ENCODE measurements at regions not wholly inside any gene's neighbourhood (a gene's known extent, or its start where the extent isn't known, plus 50 kb on each side); places are given as distances from the start of the nearest gene placed in this dataset.

DNA sequence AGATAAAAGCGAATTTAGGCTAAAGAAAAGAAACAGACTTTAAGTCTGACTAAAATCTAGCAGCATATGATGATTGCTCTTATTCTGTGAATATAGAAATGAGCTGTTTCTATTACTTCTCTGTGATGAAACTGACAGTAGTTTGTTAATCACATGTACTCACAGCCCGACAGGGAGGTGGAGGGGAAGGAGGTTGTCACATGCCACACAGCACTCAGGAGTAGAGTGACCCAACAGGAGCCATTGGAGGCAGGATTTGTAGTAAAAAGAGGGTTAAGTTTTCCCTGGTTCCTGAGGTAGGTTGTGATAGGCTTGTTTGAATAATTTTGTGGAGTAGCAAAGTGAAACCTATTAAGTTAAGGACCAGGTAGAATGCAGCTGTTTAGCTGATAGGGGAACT is 495.9 kb downstream of the CENPC start:
- Histone ChIP-seq H3K36me3 (ENCODE audit: insufficient read depth, low read length) (no peaks in the 10 kb centered on the region), H3K9me3 (ENCODE audit: control insufficient read depth, insufficient read depth, low read length) (no peaks in the 10 kb centered on the region), H3K9ac (ENCODE audit: low read depth, low read length) (no peak overlapping the region), H3K4me1 (ENCODE audit: insufficient read depth, low read length) (no peaks in the 10 kb centered on the region; the same call in 1 of the 2 replicates)

GRCh38 chr4:67048530-67048929 is 496.8 kb downstream of the CENPC start:
- no peaks in the 10 kb centered on the region for H3K36me3 ChIP-seq (ENCODE audit: insufficient read depth, low read length)
- no peak overlapping the region for H3K9ac ChIP-seq (ENCODE audit: low read depth, low read length)
- no peaks in the 10 kb centered on the region; the same call in 1 of the 2 replicates for H3K4me1 ChIP-seq (ENCODE audit: insufficient read depth, low read length)
- H3K9me3 ChIP-seq (ENCODE audit: control insufficient read depth, insufficient read depth, low read length) = no peaks in the 10 kb centered on the region

DNA sequence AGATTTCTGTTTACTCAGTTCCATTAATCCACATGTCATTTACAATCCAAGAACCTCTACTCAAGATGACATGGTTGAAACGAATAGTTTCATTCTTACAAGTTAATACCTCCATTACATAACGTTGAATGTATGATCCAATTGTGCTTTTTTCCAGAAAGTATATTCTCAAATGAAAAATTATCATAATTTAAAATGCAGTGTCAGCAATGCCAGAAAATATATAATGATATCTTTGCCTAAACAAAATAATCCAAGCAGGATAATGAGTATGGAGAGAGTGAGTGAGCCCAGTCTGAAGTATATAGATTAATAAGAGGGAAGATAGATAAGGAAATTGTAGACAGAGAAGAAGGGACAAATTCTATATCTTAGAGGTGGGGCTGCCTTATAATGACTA is 505.0 kb downstream of the CENPC start:
- H3K9ac ChIP-seq (ENCODE audit: low read depth, low read length) = no peak overlapping the region
- no peaks in the 10 kb centered on the region for H3K4me1 ChIP-seq (ENCODE audit: insufficient read depth, low read length)
- H3K36me3 ChIP-seq (ENCODE audit: insufficient read depth, low read length) = no peaks in the 10 kb centered on the region
- no peaks in the 10 kb centered on the region for H3K9me3 ChIP-seq (ENCODE audit: control insufficient read depth, insufficient read depth, low read length)

DNA sequence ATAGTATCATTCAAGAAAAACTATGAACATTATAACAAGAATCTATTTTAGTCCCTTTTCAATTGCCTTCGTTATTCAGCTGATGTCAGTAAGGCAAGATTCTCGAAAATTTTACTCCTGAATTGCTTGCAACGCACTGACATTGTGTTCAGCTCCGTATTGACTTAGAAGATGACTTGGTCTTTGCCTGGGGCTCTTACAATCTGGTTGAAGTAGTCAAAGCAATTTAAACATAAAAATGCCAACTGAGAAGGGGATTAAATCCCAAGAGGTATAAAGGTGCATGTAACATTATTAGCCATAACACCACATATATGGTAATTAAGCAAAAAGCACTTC is 507.1 kb downstream of the CENPC start:
- Histone ChIP-seq H3K36me3 (ENCODE audit: insufficient read depth, low read length) (no peaks in the 10 kb centered on the region), H3K9me3 (ENCODE audit: control insufficient read depth, insufficient read depth, low read length) (no peaks in the 10 kb centered on the region), H3K9ac (ENCODE audit: low read depth, low read length) (no peak overlapping the region), H3K4me1 (ENCODE audit: insufficient read depth, low read length) (no peaks in the 10 kb centered on the region)

DNA sequence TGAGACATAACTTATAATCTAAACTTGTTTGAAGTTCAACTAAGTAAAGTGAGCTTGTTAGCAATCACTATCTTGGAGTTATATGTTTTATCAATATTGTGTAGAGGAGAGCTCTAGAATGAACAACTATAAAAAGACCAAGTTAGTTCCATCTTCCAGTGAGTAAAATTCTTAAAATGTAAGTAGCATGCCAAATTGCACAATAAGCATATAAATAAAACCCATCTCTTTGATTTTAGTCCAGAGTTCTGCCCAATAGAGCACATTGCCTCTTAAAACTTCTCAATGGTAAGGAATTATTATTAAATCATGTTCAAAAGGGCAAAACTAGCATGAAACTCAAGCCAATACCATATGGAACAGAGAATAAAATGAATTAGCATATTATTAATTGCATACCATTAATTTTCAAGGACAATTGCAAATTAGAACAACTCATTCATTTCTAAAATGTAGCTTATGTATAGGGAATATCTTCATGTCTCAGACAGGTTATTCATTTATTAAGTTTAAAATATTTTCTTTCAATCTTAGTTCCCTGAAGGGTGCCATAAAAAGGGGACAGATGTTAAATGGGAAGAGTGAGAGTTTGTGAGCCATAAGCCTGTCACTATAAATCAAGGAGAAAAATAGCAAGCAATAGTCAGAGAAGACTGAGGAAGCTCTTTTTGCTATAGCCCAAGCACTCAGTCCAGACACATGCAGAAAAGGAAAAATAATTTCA is 507.6 kb downstream of the CENPC start:
- no peak overlapping the region for H3K9ac ChIP-seq (ENCODE audit: low read depth, low read length)
- no peaks in the 10 kb centered on the region for H3K4me1 ChIP-seq (ENCODE audit: insufficient read depth, low read length)
- H3K36me3 ChIP-seq (ENCODE audit: insufficient read depth, low read length) = no peaks in the 10 kb centered on the region
- no peaks in the 10 kb centered on the region for H3K9me3 ChIP-seq (ENCODE audit: control insufficient read depth, insufficient read depth, low read length)

- Histone ChIP-seq H3K9me3 (ENCODE audit: control insufficient read depth, insufficient read depth, low read length) (no peaks in the 10 kb centered on the region), H3K4me1 (ENCODE audit: insufficient read depth, low read length) (no peaks in the 10 kb centered on the region), H3K9ac (ENCODE audit: low read depth, low read length) (no peak overlapping the region), H3K36me3 (ENCODE audit: insufficient read depth, low read length) (no peaks in the 10 kb centered on the region)
These were observed 508.5 kb downstream of the CENPC start for GRCh38 chr4:67036791-67037190.

- H3K9ac ChIP-seq (ENCODE audit: low read depth, low read length) = no peak overlapping the region
- no peaks in the 10 kb centered on the region for H3K36me3 ChIP-seq (ENCODE audit: insufficient read depth, low read length)
- no peaks in the 10 kb centered on the region for H3K9me3 ChIP-seq (ENCODE audit: control insufficient read depth, insufficient read depth, low read length)
These were observed 509.3 kb downstream of the CENPC start for GRCh38 chr4:67035986-67036385.

GRCh38 chr4:67035501-67035900 is 509.8 kb downstream of the CENPC start:
- no peaks in the 10 kb centered on the region for H3K9me3 ChIP-seq (ENCODE audit: control insufficient read depth, insufficient read depth, low read length)
- H3K4me1 ChIP-seq (ENCODE audit: insufficient read depth, low read length) = no peaks in the 10 kb centered on the region
- no peak overlapping the region for H3K9ac ChIP-seq (ENCODE audit: low read depth, low read length)
- no peaks in the 10 kb centered on the region for H3K36me3 ChIP-seq (ENCODE audit: insufficient read depth, low read length)

More at GRCh38 chr4:67035986-67036385, 509.3 kb downstream of the CENPC start:
- no peaks in the 10 kb centered on the region for H3K4me1 ChIP-seq (ENCODE audit: insufficient read depth, low read length)

DNA sequence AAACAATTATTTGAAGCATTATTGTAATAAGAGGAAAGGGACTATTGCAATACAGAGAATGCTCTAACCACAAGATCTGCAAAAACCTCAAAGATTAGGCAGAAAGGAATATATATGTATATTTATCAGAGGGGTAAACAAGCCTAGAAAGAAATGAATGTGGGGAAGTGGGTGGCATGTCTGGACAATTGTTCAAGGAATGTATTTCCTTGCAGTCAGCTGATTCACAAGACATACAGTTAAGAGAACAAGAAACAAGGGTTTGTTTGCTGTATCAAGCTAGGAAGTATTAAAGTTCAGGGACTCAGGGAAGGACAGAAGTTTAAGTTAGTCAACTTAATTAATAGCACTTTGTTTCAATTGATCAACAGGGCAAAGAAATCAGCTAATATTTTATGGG is 514.7 kb downstream of the CENPC start:
- H3K9ac ChIP-seq (ENCODE audit: low read depth, low read length) = no peak overlapping the region
- H3K4me1 ChIP-seq (ENCODE audit: insufficient read depth, low read length) = no peaks in the 10 kb centered on the region
- H3K9me3 ChIP-seq (ENCODE audit: control insufficient read depth, insufficient read depth, low read length) = no peaks in the 10 kb centered on the region
- H3K36me3 ChIP-seq (ENCODE audit: insufficient read depth, low read length) = no peaks in the 10 kb centered on the region

- H3K36me3 ChIP-seq (ENCODE audit: insufficient read depth, low read length) = no peaks in the 10 kb centered on the region
These were observed 524.9 kb downstream of the CENPC start for GRCh38 chr4:67020438-67020797.

GRCh38 chr4:67019686-67020437 is 525.4 kb downstream of the CENPC start:
- H3K36me3 ChIP-seq (ENCODE audit: insufficient read depth, low read length) = no peaks in the 10 kb centered on the region
- H3K9me3 ChIP-seq (ENCODE audit: control insufficient read depth, insufficient read depth, low read length) = no peaks in the 10 kb centered on the region
- H3K9ac ChIP-seq (ENCODE audit: low read depth, low read length) = no peak overlapping the region
- peaks cover 6% of the 10 kb centered on the region; the same call in 1 of the 2 replicates for H3K4me1 ChIP-seq (ENCODE audit: insufficient read depth, low read length)

More at GRCh38 chr4:67020438-67020797, 524.9 kb downstream of the CENPC start:
- H3K9ac ChIP-seq (ENCODE audit: low read depth, low read length) = no peak overlapping the region
- peaks cover 6% of the 10 kb centered on the region; the same call in 1 of the 2 replicates for H3K4me1 ChIP-seq (ENCODE audit: insufficient read depth, low read length)
- no peaks in the 10 kb centered on the region for H3K9me3 ChIP-seq (ENCODE audit: control insufficient read depth, insufficient read depth, low read length)

- no peaks in the 10 kb centered on the region for H3K4me1 ChIP-seq (ENCODE audit: insufficient read depth, low read length)
- no peaks in the 10 kb centered on the region for H3K36me3 ChIP-seq (ENCODE audit: insufficient read depth, low read length)
- no peaks in the 10 kb centered on the region for H3K9me3 ChIP-seq (ENCODE audit: control insufficient read depth, insufficient read depth, low read length)
- H3K9ac ChIP-seq (ENCODE audit: low read depth, low read length) = no peak overlapping the region
These were observed 530.7 kb downstream of the CENPC start for GRCh38 chr4:67014592-67014991.

DNA sequence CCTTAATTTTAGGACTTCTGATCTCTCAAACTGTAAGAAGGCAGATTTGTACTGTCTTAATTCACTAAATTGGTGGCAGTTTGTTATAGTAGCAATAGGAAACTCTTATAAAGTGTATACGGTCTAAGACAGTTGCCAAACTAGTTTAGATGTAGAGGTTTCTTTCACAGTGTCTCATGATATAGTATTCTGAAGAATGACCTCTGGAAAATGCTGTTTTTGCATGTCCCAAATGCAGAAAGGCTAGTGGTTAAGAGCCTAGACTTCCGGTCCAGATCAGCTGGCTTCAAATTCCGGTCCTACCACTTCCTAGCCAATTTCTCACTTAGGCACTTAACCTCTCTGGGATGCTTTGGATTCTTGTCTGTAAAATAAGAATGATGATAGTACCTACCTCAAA is 538.5 kb downstream of the CENPC start:
- Histone ChIP-seq H3K36me3 (ENCODE audit: insufficient read depth, low read length) (no peaks in the 10 kb centered on the region), H3K9ac (ENCODE audit: low read depth, low read length) (no peak overlapping the region), H3K9me3 (ENCODE audit: control insufficient read depth, insufficient read depth, low read length) (no peaks in the 10 kb centered on the region), H3K4me1 (ENCODE audit: insufficient read depth, low read length) (no peaks in the 10 kb centered on the region)

DNA sequence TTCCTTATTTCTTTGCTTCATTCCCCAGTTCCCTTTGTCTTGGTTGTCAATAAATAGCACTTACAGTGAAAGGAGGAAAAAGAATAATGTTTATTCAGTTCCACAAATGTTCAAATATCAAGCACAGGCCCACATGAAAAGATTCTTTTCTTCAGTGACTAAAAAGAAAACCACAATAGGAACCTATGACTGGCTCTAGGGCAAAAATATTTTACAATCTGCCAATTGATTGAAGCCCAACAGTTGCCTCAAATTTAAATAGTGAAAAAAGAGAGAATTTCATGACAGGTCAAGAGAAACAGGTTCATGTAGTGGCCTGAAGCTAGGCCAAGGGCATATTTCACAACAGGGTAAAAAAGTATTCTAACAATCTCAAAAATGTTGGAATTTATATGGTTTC is 553.8 kb downstream of the CENPC start:
- no peaks in the 10 kb centered on the region for H3K4me1 ChIP-seq (ENCODE audit: insufficient read depth, low read length)
- H3K9ac ChIP-seq (ENCODE audit: low read depth, low read length) = no peak overlapping the region
- H3K36me3 ChIP-seq (ENCODE audit: insufficient read depth, low read length) = no peaks in the 10 kb centered on the region
- no peaks in the 10 kb centered on the region for H3K9me3 ChIP-seq (ENCODE audit: control insufficient read depth, insufficient read depth, low read length)

DNA sequence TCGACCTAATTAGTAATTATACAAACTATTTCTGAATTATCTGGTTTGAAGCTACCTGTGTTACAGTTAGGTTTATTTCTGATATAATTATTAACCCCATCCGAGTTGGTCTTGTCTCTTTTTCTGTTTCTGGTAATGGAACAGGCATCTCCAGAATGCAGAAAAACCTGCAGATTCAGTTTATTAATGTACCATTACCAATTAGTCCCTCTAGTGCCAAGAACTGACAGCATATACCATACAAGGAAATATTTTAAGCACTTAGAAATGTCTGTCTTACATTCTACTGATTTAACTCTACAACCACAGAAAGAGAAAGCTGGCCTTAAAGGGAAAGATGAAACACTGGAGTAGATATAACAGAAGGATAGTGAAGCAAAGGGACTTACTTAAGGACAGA is 570.6 kb downstream of the CENPC start:
- no peaks in the 10 kb centered on the region for H3K4me1 ChIP-seq (ENCODE audit: insufficient read depth, low read length)
- H3K9me3 ChIP-seq (ENCODE audit: control insufficient read depth, insufficient read depth, low read length) = no peaks in the 10 kb centered on the region
- H3K36me3 ChIP-seq (ENCODE audit: insufficient read depth, low read length) = no peaks in the 10 kb centered on the region
- H3K9ac ChIP-seq (ENCODE audit: low read depth, low read length) = no peak overlapping the region
